Activated CD4-positive, alpha-beta T cell treated with anti-CD3 and anti-CD28 coated beads for 36 hours (primary cell): ENCODE measurements at regions not wholly inside any gene's neighbourhood (a gene's known extent, or its start where the extent isn't known, plus 50 kb on each side); places are given as distances from the start of the nearest gene placed in this dataset.

Experiments
- ATAC-seq: fragments of 200-7000 bp; cut with Tn5 transposase; one replicate; pipeline ENCODE4 v1.10.0; 2021; ENCODE audit warnings: mild to moderate bottlenecking, moderate library complexity
- CTCF ChIA-PET: fragments of 350-600 bp; sonication (Branson Sonifier 250); formaldehyde crosslinking; loops from one replicate; lab custom pipeline; 2021; ENCODE audit warnings: antibody characterized with exemption; lab: Charles Lee
- POLR2A ChIA-PET: fragments of 350-600 bp; sonication (Branson Sonifier 250); formaldehyde crosslinking; loops from one replicate; lab custom pipeline; 2021; ENCODE audit warnings: antibody characterized with exemption, inconsistent platforms; lab: Charles Lee
- DNase-seq: peaks from one replicate; pipeline ENCODE4 v3.0.0-alpha.2; 2020
- H3K27ac Mint-ChIP-seq: one replicate; pipeline ENCODE4 v1.8.0; 2021; ENCODE audit warnings: mixed read lengths
- H3K27me3 Mint-ChIP-seq: one replicate; pipeline ENCODE4 v1.8.0; 2021; ENCODE audit warnings: mixed read lengths
- H3K36me3 Mint-ChIP-seq: one replicate; pipeline ENCODE4 v1.8.0; 2021; ENCODE audit warnings: low read depth, mixed read lengths
- H3K4me1 Mint-ChIP-seq: one replicate; pipeline ENCODE4 v1.8.0; 2021; ENCODE audit warnings: mixed read lengths
- H3K4me3 Mint-ChIP-seq: one replicate; pipeline ENCODE4 v1.8.0; 2021; ENCODE audit warnings: mild to moderate bottlenecking, moderate library complexity, mixed read lengths
- H3K9me3 Mint-ChIP-seq: one replicate; pipeline ENCODE4 v1.8.0; 2021; ENCODE audit warnings: low read depth, mixed read lengths
- intact Hi-C, 2 experiments: fragments of 100-400 bp; cut with DNase I in 1 of 2; cut with micrococcal nuclease in 1 of 2; formaldehyde crosslinking; loops; one replicate each; pipeline versions ENCODE4 v1.14.2 to v1.15.1; 2022 to 2024; cut with DNase I, micrococcal nuclease

GRCh38 chr9:26470284-26470683 lies 422.3 kb downstream of the CAAP1 start:
- no peaks in the 10 kb centered on the region for H3K36me3 Mint-ChIP-seq
- no peaks in the 10 kb centered on the region for H3K27me3 Mint-ChIP-seq
- CTCF ChIA-PET = no interaction called here
- intact Hi-C loops = no loop called here
- DNase-seq (no peak), ATAC-seq (no peak)
- POLR2A ChIA-PET = no interaction called here
- H3K9me3 Mint-ChIP-seq = peaks cover 12% of the 10 kb centered on the region
- no peaks in the 10 kb centered on the region for H3K4me1 Mint-ChIP-seq
- H3K27ac Mint-ChIP-seq = no peak overlapping the region
- H3K4me3 Mint-ChIP-seq = no peak overlapping the region

GRCh38 chr9:26463837-26464236 lies 428.8 kb downstream of the CAAP1 start:
- ChIA-PET POLR2A (no interaction called here), CTCF (no interaction called here)
- H3K9me3 Mint-ChIP-seq = peaks cover 13% of the 10 kb centered on the region
- no peaks in the 10 kb centered on the region for H3K27me3 Mint-ChIP-seq
- ATAC-seq (no peak), DNase-seq (no peak)
- H3K27ac Mint-ChIP-seq = no peak overlapping the region
- H3K4me1 Mint-ChIP-seq = no peaks in the 10 kb centered on the region
- H3K4me3 Mint-ChIP-seq = no peak overlapping the region
- no peaks in the 10 kb centered on the region for H3K36me3 Mint-ChIP-seq
- intact Hi-C loops = no loop called here

GRCh38 chr9:26462751-26463150 lies 429.9 kb downstream of the CAAP1 start:
- no peak for DNase-seq
- Mint-ChIP-seq H3K4me3 (no peak overlapping the region), H3K9me3 (peaks cover 10% of the 10 kb centered on the region), H3K4me1 (no peaks in the 10 kb centered on the region), H3K27ac (no peak overlapping the region), H3K27me3 (no peaks in the 10 kb centered on the region), H3K36me3 (no peaks in the 10 kb centered on the region)
- CTCF ChIA-PET = no interaction called here
- POLR2A ChIA-PET = no interaction called here
- intact Hi-C loops = no loop called here
- no peak for ATAC-seq

GRCh38 chr9:26462213-26462612 lies 430.4 kb downstream of the CAAP1 start:
- DNase-seq (no peak), ATAC-seq (no peak)
- intact Hi-C loops = no loop called here
- ChIA-PET POLR2A (no interaction called here), CTCF (no interaction called here)
- Mint-ChIP-seq H3K4me1 (no peaks in the 10 kb centered on the region), H3K27me3 (no peaks in the 10 kb centered on the region), H3K27ac (no peak overlapping the region), H3K36me3 (no peaks in the 10 kb centered on the region), H3K4me3 (no peak overlapping the region), H3K9me3 (peaks cover 10% of the 10 kb centered on the region)

DNA sequence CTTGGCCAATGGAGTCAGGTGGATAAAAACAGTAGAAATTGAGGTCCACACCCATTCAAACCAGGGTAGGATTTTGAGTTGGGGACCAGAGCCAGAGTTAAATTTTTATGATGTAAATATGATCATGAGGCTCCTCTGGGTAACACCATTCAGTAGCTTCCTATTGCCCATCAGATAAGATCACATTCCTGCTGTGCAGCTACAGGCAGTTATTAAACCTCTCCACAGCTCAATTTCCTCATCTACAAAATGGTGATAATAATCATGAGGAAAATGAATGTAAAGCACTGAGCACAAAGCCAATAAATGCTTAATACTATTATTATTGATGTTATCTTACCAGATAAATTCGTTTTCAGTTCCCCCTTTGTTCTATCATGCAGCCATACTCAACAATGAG lies 432.0 kb downstream of the CAAP1 start:
- H3K9me3 Mint-ChIP-seq = peaks cover 10% of the 10 kb centered on the region
- no peaks in the 10 kb centered on the region for H3K27me3 Mint-ChIP-seq
- POLR2A ChIA-PET = no interaction called here
- H3K36me3 Mint-ChIP-seq = no peaks in the 10 kb centered on the region
- no peaks in the 10 kb centered on the region for H3K4me1 Mint-ChIP-seq
- no peak overlapping the region for H3K4me3 Mint-ChIP-seq
- no peak overlapping the region for H3K27ac Mint-ChIP-seq
- CTCF ChIA-PET = interaction anchor here (0.6 kb wide), 1 partner anchor 703 kb away, joined by 3 read pairs; no protein-coding TSS in a partner anchor
- ATAC-seq (no peak), DNase-seq (no peak)
- intact Hi-C loops = no loop called here

- Mint-ChIP-seq H3K27me3 (no peaks in the 10 kb centered on the region), H3K4me1 (no peaks in the 10 kb centered on the region)
- CTCF ChIA-PET = no interaction called here
Observed at GRCh38 chr9:26459959-26460358, 432.6 kb downstream of the CAAP1 start.

DNA sequence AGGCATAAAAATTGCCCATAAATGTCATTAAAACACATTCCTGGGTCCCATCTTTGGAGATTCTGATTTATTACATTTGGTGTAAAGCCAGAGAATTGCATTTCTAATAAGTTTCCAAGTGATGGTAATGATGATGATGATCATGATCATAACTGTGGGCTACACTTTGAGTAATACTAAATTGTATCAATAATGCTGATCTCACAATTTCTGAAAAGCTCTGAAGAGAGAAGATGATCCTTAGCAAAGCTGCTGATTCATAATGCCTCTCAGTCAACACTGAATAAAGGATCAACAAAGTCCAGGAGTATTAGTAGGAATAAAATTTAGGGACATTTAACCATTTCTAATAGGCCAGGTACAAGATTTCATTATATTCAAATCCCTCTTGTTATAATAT lies 434.5 kb downstream of the CAAP1 start:
- no peaks in the 10 kb centered on the region for H3K27me3 Mint-ChIP-seq
- H3K27ac Mint-ChIP-seq = no peak overlapping the region
- H3K4me1 Mint-ChIP-seq = no peaks in the 10 kb centered on the region
- H3K9me3 Mint-ChIP-seq = peaks cover 7% of the 10 kb centered on the region
- ATAC-seq (no peak), DNase-seq (no peak)
- CTCF ChIA-PET = interaction anchor here (0.8 kb wide), 1 partner anchor 458 kb away, joined by 3 read pairs; no protein-coding TSS in a partner anchor
- no peak overlapping the region for H3K4me3 Mint-ChIP-seq
- intact Hi-C loops = no loop called here
- POLR2A ChIA-PET = no interaction called here
- no peaks in the 10 kb centered on the region for H3K36me3 Mint-ChIP-seq

More at GRCh38 chr9:26459959-26460358, 432.6 kb downstream of the CAAP1 start:
- no peak overlapping the region for H3K27ac Mint-ChIP-seq
- peaks cover 7% of the 10 kb centered on the region for H3K9me3 Mint-ChIP-seq
- ATAC-seq = no peak
- POLR2A ChIA-PET = no interaction called here
- DNase-seq = no peak
- intact Hi-C loops = no loop called here
- H3K36me3 Mint-ChIP-seq = no peaks in the 10 kb centered on the region
- no peak overlapping the region for H3K4me3 Mint-ChIP-seq

GRCh38 chr9:26457151-26457550 lies 435.5 kb downstream of the CAAP1 start:
- DNase-seq (no peak), ATAC-seq (no peak)
- peaks cover 10% of the 10 kb centered on the region for H3K9me3 Mint-ChIP-seq
- H3K36me3 Mint-ChIP-seq = no peaks in the 10 kb centered on the region
- no peaks in the 10 kb centered on the region for H3K4me1 Mint-ChIP-seq
- intact Hi-C loops = no loop called here
- H3K4me3 Mint-ChIP-seq = no peak overlapping the region
- no peak overlapping the region for H3K27ac Mint-ChIP-seq
- ChIA-PET CTCF (no interaction called here), POLR2A (no interaction called here)
- H3K27me3 Mint-ChIP-seq = no peaks in the 10 kb centered on the region

DNA sequence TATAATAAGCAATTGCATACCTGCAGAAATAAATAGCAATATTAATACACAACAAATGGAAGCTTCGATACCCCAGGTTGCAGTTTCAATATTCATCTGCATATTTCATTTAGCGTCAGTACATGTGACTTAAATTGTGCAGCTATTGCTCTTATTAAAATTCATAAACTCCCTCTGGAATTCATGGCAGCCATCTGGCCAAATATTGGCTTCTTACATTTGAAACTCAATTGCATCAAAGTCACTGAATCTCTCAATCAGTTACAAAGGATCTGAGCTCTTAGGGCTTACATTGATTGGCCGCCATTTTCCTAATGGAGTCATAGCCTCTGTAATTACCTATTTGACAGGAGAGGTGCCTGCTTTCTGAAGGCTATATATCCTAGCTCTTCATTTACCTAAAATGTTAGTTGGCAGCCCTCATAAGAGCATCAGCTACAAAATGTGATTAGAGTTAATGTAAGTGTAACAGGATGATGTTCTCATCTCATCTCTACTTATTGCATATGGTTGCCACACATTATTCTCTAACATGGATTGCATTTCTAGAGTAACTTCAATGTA lies 453.5 kb downstream of the CAAP1 start:
- DNase-seq (no peak), ATAC-seq (no peak)
- no peaks in the 10 kb centered on the region for H3K36me3 Mint-ChIP-seq
- no peak overlapping the region for H3K27ac Mint-ChIP-seq
- no peaks in the 10 kb centered on the region for H3K4me1 Mint-ChIP-seq
- H3K27me3 Mint-ChIP-seq = no peaks in the 10 kb centered on the region
- intact Hi-C loops = no loop called here
- POLR2A ChIA-PET = no interaction called here
- CTCF ChIA-PET = interaction anchor here (0.6 kb wide), 1 partner anchor 43 kb away, joined by 4 read pairs; no protein-coding TSS in a partner anchor
- H3K4me3 Mint-ChIP-seq = no peak overlapping the region
- H3K9me3 Mint-ChIP-seq = peaks cover 3% of the 10 kb centered on the region

GRCh38 chr9:26437056-26437711 lies 455.4 kb downstream of the CAAP1 start:
- no peaks in the 10 kb centered on the region for H3K4me1 Mint-ChIP-seq
- H3K27ac Mint-ChIP-seq = no peak overlapping the region
- intact Hi-C loops = no loop called here
- CTCF ChIA-PET = interaction anchor here (1.1 kb wide), 1 partner anchor 17 kb away, joined by 3 read pairs; no protein-coding TSS in a partner anchor
- no peaks in the 10 kb centered on the region for H3K36me3 Mint-ChIP-seq
- DNase-seq = no peak
- peaks cover 4% of the 10 kb centered on the region for H3K9me3 Mint-ChIP-seq
- H3K27me3 Mint-ChIP-seq = no peaks in the 10 kb centered on the region
- POLR2A ChIA-PET = no interaction called here
- ATAC-seq = no peak
- H3K4me3 Mint-ChIP-seq = no peak overlapping the region

DNA sequence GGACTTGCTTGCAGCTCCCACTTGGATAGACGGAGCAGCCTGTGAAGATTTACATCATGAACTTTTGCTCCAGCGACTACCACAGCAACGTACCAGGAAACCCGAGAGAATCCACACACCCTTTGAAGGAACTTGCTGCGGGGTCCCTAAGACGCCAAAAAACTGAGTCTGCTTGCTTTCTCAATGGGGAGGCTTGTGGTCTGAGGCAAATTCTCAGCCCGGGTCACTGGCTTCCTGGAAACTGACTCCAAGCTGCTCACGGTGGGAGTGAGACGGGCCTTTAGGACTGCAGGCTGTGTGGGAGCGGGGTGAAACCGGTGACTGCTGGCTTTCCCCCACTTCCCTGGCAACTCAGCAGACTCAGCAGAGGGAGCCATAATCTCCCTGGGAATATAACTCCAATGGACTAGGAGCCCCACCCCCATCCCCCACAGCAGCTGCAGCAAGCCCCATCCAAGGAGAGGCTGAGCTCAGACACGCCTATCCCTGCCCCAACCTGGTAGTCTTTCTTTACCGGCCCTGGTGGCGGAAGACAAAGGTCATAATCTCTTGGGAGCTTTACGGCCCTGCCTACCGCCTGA lies 466.0 kb downstream of the CAAP1 start:
- Mint-ChIP-seq H3K36me3 (no peaks in the 10 kb centered on the region), H3K9me3 (peaks cover 14% of the 10 kb centered on the region), H3K27ac (no peak overlapping the region), H3K4me1 (no peaks in the 10 kb centered on the region), H3K4me3 (no peak overlapping the region), H3K27me3 (no peaks in the 10 kb centered on the region)
- no peak for DNase-seq
- ATAC-seq = no peak
- intact Hi-C loops = loop anchor here in 1 of 2 experiments (10.0 kb wide), 1 partner anchor 58 kb away; no protein-coding TSS in a partner anchor
- POLR2A ChIA-PET = no interaction called here
- CTCF ChIA-PET = no interaction called here

GRCh38 chr9:26418480-26418879 lies 474.1 kb downstream of the CAAP1 start:
- DNase-seq (no peak), ATAC-seq (no peak)
- H3K27ac Mint-ChIP-seq = no peak overlapping the region
- H3K4me3 Mint-ChIP-seq = no peak overlapping the region
- H3K27me3 Mint-ChIP-seq = no peaks in the 10 kb centered on the region
- intact Hi-C loops = no loop called here
- ChIA-PET POLR2A (no interaction called here), CTCF (no interaction called here)
- no peaks in the 10 kb centered on the region for H3K36me3 Mint-ChIP-seq
- H3K4me1 Mint-ChIP-seq = no peaks in the 10 kb centered on the region
- no peaks in the 10 kb centered on the region for H3K9me3 Mint-ChIP-seq
